NK-92 treated with Interleukin-12 subunit alpha and Interleukin-12 subunit beta, amount 100 ng/mL, for 24 hours (cell line): ENCODE measurements at regions not wholly inside any gene's neighbourhood (a gene's known extent, or its start where the extent isn't known, plus 50 kb on each side); places are given as distances from the start of the nearest gene placed in this dataset.
"Not testable (repeated sequence)": the region's sequence is repeated elsewhere in the genome, so short reads cannot be mapped to it uniquely, and the experiment has no call there.

Experiments used
- DNase-seq: peaks from one replicate; lab custom pipeline; 2025; lab: John Stamatoyannopoulos, UW

DNA sequence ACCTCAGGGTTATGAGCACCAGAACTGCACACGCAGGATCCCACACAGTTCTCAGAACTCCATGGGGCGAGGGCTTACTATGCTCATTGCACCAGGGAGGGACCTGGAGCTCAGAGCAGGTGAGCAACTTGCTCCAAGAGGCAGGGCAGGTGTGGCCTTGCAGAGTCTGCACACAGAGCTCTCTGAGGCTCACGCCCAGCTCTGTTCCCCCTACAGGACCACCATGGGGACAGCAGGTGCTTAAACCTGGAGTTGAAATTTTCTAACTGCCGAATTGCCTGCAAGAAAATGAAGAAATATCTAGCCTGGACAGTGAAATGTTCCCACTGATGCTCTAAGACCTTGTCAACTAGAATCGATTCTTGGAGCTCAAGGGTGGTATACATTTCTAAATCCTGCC is 49.9 kb upstream of the MSMB start:
- not testable (repeated sequence) for DNase-seq

- DNase-seq = no peak
Measured at GRCh38 chr10:46096446-46096845, 50.4 kb upstream of the MSMB start.

GRCh38 chr10:46096909-46097575 is 51.0 kb upstream of the MSMB start:
- no peak for DNase-seq

DNA sequence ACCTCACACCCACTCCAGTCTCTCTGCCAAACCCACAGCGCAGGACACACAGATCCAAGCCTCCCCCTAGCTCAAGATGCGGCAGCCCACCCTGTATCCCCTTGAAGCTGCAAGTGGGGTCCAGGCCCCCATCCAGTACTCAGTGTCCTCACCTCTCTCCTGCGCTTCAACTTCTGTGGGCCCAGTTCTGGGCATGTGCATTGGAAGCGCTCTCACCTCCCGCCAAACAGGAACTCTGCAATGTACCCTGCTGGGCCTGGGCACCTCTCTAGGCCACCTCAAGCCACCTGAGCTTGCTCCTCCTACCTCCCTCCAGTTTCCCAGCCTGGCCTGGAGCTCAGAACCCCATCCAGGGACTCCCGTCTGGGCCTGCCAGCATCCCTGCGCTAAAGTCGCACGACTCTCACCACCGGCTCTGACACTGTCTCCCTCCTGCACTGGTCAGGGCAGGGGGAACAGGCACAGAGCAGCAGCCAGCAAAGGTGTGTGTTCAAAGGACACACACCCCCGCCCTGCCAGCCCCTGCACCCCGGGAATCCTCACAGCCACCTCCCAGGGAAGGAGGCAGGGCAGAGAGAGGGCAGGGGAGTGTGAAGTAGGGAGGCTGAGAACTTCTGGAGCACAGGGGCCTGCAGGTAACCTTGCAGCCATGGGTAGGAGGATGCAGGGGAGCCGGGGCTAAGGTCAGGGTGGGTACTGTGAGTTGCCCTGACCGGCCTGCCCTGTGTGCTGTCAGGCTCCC is 51.7 kb upstream of the MSMB start:
- DNase-seq = no peak

GRCh38 chr10:46098386-46098785 is 52.3 kb upstream of the MSMB start:
- DNase-seq = no peak

DNA sequence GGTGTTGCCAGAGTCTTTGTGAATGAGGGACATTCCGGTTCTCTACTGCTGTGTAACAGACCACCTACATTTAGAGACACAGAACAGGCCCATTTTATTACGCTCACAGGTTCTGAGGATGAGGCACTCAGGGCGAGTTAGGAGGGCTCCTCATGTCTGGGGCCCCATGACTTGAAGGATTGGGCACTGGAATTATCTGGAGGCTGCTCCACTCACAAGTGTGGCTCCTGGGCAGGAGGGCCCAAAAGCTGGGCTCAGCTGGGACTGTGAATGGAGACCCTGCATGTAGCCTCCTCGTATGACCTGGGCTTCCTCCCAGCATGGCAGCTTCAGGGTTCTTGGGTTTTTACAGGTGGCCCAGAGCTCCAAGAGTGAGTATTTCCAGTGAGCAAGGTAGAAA is 52.9 kb upstream of the MSMB start:
- not testable (repeated sequence) for DNase-seq

- no peak for DNase-seq
Measured at GRCh38 chr10:46104071-46104585, 58.1 kb upstream of the MSMB start.

GRCh38 chr10:46105416-46105815 is 59.3 kb upstream of the MSMB start:
- DNase-seq = not testable (repeated sequence)

DNA sequence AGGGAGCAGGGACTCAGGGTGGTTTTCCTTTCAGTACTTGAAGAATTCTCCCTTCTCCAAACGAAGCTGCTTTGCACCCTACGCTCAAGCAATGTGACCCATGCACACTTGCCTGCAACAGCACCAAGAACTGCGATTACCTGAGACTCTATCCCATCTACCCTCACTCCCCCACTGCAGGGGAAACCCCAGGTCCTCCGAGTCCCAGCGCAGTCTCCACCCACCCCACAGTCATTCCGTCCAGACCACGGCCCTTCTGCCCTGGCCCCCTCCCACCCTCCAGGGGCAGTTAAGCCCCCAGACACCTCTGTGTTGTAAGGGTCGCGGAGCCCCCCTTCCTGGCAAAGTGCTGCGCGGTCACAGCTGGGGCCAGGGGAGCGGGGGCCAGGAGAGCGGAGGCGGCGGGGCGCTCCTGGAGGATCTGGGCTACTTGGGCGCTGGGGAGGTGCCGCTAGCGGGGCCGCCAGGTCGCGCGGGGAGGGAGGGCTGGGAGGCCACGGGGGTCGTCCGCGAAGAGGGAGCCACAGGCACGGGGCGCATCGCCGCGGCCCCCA is 59.9 kb upstream of the MSMB start:
- DNase-seq = not testable (repeated sequence)

DNA sequence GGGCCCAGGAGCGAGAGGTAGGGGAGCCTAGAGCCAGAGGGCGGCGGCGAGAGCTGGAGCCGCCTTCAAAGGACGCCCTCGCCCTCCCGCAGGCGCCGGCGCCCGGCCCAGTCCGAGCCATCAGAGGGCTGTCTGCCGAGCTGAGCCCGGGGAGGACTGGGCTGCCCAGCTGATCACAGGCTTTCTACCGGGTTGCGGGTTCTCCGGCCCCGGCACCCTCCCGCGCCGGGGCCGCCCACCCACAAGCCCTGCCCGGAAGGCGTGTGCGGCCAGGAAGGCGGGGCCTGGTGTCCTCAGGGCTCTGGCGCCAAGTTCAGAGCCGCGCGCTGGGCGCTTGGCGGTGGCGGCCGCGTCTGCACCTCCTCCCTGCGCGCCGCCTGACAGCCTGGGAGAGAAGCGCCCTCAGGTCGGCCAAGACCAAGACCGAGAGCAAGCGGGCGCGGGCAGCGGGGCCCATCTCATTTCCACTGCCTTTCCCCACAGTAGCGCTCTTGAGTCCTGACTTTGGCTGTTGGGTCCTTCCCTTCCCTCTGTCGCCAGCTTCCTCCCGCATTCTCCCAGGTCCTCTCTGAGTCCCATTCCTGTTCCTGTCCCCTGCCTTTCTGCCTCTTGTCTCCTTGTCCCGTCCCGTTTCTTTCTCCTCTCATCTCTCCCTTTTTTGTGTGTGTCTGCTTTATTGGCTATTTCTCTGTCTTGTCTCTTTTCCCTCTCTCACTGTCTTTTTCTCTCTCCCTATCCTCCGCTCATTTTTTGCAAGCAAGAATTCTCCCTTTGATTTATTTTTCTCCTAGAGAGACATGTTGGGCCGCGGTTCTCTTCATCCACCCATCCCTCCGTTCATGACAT is 60.6 kb upstream of the MSMB start:
- no peak for DNase-seq

- not testable (repeated sequence) for DNase-seq
Measured at GRCh38 chr10:46108158-46108499, 62.1 kb upstream of the MSMB start.

DNA sequence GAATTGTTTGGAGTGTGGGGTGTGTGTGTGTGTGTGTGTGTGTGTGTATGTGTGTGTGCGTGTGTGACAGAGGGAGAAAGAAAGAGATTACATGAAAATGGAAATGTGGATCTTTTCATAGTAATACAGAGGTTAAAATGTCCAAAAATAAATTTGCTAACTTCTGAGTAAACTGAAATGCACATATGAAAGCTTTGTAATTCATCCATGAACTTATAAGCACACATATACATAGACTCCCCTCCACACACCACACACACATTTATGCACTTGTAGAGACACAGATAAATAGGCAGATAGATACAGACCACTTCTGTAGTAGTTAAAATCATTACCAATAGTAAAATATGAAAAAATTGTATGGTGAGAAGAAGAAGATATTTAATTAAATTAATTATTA is 108.2 kb upstream of the MSMB start:
- DNase-seq = not testable (repeated sequence)

GRCh38 chr10:46154683-46155082 is 108.6 kb upstream of the MSMB start:
- not testable (repeated sequence) for DNase-seq

DNA sequence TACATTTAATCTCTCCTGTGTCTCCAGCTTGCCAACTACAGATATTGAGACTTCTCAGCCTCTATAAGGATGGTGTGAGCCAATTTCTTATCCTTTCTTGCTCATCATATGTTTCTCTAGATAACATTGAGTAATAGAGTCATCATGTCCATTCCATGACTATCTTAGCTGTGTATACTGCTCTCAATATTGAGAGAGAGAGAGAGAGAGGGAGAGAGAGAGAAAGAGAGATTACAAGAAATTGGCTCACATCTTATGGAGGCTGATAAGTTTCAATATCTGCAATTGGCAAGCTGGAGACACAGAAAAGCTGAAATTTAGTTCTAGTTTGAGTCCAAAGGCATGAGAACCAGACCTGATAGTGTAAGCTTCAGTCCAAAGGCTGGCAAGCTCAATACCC is 110.8 kb upstream of the MSMB start:
- not testable (repeated sequence) for DNase-seq

DNA sequence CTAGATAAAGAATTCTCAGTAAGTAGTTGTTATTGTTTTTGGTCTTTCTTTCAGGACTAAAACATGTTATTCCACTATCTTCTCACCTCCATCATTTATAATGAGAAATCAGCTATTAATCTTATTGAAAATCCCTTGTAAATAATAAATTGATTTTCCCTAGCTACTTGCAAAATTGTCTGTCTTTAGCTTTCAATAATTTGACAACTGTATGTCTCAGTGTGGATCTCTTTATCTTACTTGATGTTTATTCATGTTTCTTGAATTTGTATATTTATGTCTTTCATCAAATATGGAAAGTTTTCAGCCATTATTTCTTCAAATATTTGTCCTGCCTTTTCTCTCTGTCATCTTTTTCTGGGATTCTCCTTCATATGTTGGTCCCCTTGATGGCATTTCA is 117.1 kb upstream of the ANTXRL start:
- DNase-seq = no peak

- no peak for DNase-seq
Measured at GRCh38 chr10:46170789-46171188, 116.0 kb upstream of the ANTXRL start.

DNA sequence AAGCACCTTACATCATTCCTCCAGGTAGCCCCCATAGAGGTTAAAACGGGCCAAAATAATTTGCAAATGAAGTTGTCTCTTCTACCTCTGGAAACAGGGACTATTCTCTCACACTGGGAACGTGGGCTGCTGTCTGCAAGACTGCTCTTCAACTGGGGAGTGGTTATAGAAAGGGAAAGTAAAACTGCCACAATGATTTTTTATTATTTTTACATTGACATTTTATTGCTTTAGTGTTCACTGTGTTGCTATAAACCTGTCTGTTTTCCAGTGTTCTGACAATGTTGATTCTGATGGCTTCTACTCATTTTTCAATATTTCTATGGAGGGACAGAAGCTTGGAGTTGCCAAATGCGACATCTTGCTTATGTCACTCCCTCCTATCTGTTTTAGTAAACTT is 115.1 kb upstream of the ANTXRL start:
- no peak for DNase-seq

DNA sequence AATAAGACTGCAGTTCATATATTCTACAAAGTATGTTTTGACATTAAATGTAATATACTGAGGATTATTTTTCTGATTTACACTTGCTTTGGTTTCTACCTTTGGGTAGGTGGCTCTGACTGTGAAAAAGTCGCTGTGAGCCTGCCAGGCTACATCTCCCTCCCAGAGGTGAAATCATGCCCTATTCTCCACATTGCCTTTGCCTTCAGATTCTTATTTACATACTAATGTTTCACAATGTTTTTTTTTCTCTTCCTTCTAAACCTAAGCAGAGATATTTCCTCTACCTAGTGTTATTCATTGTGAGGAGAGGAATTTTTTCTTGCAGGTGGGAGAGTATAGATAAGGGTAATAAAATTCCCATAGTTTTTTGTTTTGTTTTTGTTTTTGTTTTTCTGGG is 111.5 kb upstream of the ANTXRL start:
- no peak for DNase-seq

- no peak for DNase-seq
Measured at GRCh38 chr10:46175831-46176230, 111.0 kb upstream of the ANTXRL start.

DNA sequence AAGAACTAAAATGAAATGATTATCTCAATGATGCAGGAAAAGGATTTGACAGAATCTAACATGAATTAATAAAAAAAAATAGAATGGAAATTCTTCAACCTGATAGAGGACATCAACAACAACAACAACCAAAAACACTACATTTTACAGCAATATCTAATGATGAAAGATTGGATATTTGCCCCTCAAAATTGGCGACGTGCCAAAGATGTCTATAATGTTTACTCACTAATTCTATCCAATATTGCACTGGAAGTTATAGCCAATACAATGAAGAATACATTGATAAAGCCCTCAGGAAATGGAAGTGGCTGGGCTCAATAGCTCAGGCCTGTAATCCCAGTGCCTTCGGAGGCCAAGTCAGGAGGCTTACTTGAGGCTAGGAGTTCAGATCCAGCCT is 99.4 kb upstream of the ANTXRL start:
- DNase-seq = not testable (repeated sequence)

GRCh38 chr10:46197050-46197449 is 89.7 kb upstream of the ANTXRL start:
- no peak for DNase-seq

GRCh38 chr10:46198516-46198915 is 88.3 kb upstream of the ANTXRL start:
- DNase-seq = no peak
